ENCODE measurements at regions not wholly inside any gene's neighbourhood (a gene's known extent, or its start where the extent isn't known, plus 50 kb on each side); places are given as distances from the start of the nearest gene placed in this dataset.

DNA sequence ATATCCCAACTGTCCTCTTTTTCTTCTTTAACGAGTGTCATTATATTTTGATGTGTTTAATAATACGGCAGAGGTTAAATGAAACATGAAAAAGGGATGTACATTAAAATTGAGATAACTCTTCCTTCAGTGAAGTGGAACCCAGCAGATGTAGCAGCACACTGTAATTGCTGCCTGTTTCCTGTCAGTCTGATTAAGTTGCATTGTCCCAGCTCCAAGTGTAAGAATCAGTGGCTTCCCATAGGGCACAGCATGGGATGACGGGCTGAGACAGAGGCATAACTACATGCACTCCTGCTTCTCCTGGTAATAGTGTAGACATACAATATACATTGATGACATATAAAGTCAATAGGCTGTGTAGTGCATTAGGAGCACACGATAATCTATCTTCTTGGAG lies 175.8 kb upstream of the TCF4 start:
- TF ChIP-seq POLR2A (IDR thresholded peaks at IDR 0.05; ENCODE audit: control extremely low read depth in 1 of 2, low read depth in 2 of 2, low read length in 2 of 2) (no peak), CTCF (IDR thresholded peaks at IDR 0.05; ENCODE audit: control extremely low read depth in 1 of 3, insufficient read depth in 1 of 3, low read depth in 1 of 3, low read length in 3 of 3) (no peak), JUND (IDR thresholded peaks at IDR 0.05; ENCODE audit: low read length) (no peak), CBX5 (IDR thresholded peaks at IDR 0.05; ENCODE audit: low read depth, low read length) (no peak), EZH2 (IDR thresholded peaks at IDR 0.05; ENCODE audit: low read depth, low read length, severe bottlenecking) (no peak), RNF2 (IDR thresholded peaks at IDR 0.05; ENCODE audit: borderline replicate concordance, low read depth, low read length, missing control alignments, poor library complexity, severe bottlenecking) (no peak), SIN3A (conservative IDR thresholded peaks at IDR 0.05 in 1 of 2, IDR thresholded peaks at IDR 0.05 in 1 of 2; ENCODE audit: low read depth in 1 of 2, low read length in 2 of 2) (no peak), CREB1 (IDR thresholded peaks at IDR 0.05) (no peak), EP300 (IDR thresholded peaks at IDR 0.05; ENCODE audit: borderline replicate concordance in 1 of 2, low read depth in 2 of 2, low read length in 2 of 2) (no peak), HDAC2 (IDR thresholded peaks at IDR 0.05; ENCODE audit: borderline replicate concordance in 1 of 2, low read depth in 2 of 2, low read length in 2 of 2) (no peak)
- TF ChIP-seq, protein P1, sequence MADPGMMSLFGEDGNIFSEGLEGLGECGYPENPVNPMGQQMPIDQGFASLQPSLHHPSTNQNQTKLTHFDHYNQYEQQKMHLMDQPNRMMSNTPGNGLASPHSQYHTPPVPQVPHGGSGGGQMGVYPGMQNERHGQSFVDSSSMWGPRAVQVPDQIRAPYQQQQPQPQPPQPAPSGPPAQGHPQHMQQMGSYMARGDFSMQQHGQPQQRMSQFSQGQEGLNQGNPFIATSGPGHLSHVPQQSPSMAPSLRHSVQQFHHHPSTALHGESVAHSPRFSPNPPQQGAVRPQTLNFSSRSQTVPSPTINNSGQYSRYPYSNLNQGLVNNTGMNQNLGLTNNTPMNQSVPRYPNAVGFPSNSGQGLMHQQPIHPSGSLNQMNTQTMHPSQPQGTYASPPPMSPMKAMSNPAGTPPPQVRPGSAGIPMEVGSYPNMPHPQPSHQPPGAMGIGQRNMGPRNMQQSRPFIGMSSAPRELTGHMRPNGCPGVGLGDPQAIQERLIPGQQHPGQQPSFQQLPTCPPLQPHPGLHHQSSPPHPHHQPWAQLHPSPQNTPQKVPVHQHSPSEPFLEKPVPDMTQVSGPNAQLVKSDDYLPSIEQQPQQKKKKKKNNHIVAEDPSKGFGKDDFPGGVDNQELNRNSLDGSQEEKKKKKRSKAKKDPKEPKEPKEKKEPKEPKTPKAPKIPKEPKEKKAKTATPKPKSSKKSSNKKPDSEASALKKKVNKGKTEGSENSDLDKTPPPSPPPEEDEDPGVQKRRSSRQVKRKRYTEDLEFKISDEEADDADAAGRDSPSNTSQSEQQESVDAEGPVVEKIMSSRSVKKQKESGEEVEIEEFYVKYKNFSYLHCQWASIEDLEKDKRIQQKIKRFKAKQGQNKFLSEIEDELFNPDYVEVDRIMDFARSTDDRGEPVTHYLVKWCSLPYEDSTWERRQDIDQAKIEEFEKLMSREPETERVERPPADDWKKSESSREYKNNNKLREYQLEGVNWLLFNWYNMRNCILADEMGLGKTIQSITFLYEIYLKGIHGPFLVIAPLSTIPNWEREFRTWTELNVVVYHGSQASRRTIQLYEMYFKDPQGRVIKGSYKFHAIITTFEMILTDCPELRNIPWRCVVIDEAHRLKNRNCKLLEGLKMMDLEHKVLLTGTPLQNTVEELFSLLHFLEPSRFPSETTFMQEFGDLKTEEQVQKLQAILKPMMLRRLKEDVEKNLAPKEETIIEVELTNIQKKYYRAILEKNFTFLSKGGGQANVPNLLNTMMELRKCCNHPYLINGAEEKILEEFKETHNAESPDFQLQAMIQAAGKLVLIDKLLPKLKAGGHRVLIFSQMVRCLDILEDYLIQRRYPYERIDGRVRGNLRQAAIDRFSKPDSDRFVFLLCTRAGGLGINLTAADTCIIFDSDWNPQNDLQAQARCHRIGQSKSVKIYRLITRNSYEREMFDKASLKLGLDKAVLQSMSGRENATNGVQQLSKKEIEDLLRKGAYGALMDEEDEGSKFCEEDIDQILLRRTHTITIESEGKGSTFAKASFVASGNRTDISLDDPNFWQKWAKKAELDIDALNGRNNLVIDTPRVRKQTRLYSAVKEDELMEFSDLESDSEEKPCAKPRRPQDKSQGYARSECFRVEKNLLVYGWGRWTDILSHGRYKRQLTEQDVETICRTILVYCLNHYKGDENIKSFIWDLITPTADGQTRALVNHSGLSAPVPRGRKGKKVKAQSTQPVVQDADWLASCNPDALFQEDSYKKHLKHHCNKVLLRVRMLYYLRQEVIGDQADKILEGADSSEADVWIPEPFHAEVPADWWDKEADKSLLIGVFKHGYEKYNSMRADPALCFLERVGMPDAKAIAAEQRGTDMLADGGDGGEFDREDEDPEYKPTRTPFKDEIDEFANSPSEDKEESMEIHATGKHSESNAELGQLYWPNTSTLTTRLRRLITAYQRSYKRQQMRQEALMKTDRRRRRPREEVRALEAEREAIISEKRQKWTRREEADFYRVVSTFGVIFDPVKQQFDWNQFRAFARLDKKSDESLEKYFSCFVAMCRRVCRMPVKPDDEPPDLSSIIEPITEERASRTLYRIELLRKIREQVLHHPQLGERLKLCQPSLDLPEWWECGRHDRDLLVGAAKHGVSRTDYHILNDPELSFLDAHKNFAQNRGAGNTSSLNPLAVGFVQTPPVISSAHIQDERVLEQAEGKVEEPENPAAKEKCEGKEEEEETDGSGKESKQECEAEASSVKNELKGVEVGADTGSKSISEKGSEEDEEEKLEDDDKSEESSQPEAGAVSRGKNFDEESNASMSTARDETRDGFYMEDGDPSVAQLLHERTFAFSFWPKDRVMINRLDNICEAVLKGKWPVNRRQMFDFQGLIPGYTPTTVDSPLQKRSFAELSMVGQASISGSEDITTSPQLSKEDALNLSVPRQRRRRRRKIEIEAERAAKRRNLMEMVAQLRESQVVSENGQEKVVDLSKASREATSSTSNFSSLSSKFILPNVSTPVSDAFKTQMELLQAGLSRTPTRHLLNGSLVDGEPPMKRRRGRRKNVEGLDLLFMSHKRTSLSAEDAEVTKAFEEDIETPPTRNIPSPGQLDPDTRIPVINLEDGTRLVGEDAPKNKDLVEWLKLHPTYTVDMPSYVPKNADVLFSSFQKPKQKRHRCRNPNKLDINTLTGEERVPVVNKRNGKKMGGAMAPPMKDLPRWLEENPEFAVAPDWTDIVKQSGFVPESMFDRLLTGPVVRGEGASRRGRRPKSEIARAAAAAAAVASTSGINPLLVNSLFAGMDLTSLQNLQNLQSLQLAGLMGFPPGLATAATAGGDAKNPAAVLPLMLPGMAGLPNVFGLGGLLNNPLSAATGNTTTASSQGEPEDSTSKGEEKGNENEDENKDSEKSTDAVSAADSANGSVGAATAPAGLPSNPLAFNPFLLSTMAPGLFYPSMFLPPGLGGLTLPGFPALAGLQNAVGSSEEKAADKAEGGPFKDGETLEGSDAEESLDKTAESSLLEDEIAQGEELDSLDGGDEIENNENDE (IDR thresholded peaks at IDR 0.05; ENCODE audit: insufficient replicate concordance, low read length), result no peak

Measured in H1 (cell line).